Heart right ventricle (tissue), 16 donors: ENCODE measurements at regions not wholly inside any gene's neighbourhood (a gene's known extent, or its start where the extent isn't known, plus 50 kb on each side); places are given as distances from the start of the nearest gene placed in this dataset.
"Not testable (repeated sequence)": the region's sequence is repeated elsewhere in the genome, so short reads cannot be mapped to it uniquely, and the experiment has no call there.

Experiments
- ATAC-seq, 8 donors: fragments of 200-7000 bp; cut with Tn5 transposase; one replicate each; pipeline ENCODE4 v1.9.1; 2020; ENCODE audit warnings: mild to moderate bottlenecking in 8 of 8, moderate library complexity in 8 of 8, moderate number of reproducible peaks in 1 of 8
- DNase-seq, 2 donors: peaks; one replicate each; pipeline ENCODE4 v3.0.0-alpha.2; 2020
- H3K27ac ChIP-seq, 10 donors: fragments of 200-600 bp; sonication (generic) in 2 of 10; one replicate each; pipeline versions ENCODE4 v1.5.0 to v1.8.0; 2020 to 2022; ENCODE audit warnings: mild to moderate bottlenecking in 3 of 10
- H3K27me3 ChIP-seq, 7 donors: fragments of 200-600 bp; one replicate each; pipeline ENCODE4 v1.8.0; 2021 to 2022; ENCODE audit warnings: mild to moderate bottlenecking in 2 of 7
- H3K36me3 ChIP-seq, 9 donors: fragments of 200-600 bp; sonication (generic) in 1 of 9; one replicate each; pipeline versions ENCODE4 v1.5.0 to v1.8.0; 2020 to 2022; ENCODE audit warnings: mild to moderate bottlenecking in 2 of 9
- H3K4me1 ChIP-seq, 9 donors: fragments of 200-600 bp; sonication (generic) in 1 of 9; one replicate each; pipeline versions ENCODE4 v1.5.0 to v1.8.0; 2020 to 2022; ENCODE audit warnings: mild to moderate bottlenecking in 4 of 9
- H3K4me3 ChIP-seq, 10 donors: fragments of 200-600 bp; sonication (generic) in 2 of 10; one replicate each; pipeline versions ENCODE4 v1.5.0 to v1.8.0; 2020 to 2022; ENCODE audit warnings: mild to moderate bottlenecking in 7 of 10, moderate library complexity in 2 of 10
- H3K9me3 ChIP-seq, 11 donors: fragments of 200-600 bp in 10 of 11; sonication (generic) in 2 of 11; one replicate each; pipeline versions ENCODE4 v1.5.0 to v1.8.0; 2013 to 2022; ENCODE audit warnings: mild to moderate bottlenecking in 2 of 11, control low read depth in 1 of 11, moderate library complexity in 1 of 11
- CTCF ChIP-seq, 9 donors: fragments of 200-600 bp; sonication (generic) in 2 of 9; IDR thresholded peaks; one replicate each; pipeline versions ENCODE4 v1.5.0 to v1.8.0; 2021 to 2022; ENCODE audit warnings: antibody characterized with exemption in 9 of 9, mild to moderate bottlenecking in 5 of 9, moderate library complexity in 1 of 9
- WGBS, 2 donors: extraction: QIAGEN DNeasy Blood & Tissue Kit; methylation state at CpG; one replicate each; pipeline ENCODE4 v1.1.7; 2013; ENCODE audit warnings: inconsistent platforms in 1 of 2; 5-methylcytosine and 5-hydroxymethylcytosine counted together
- intact Hi-C, 10 donors: fragments of 100-400 bp; cut with DNase I; formaldehyde crosslinking; loops; one replicate each; pipeline versions ENCODE4 v1.11.1 to v1.14.2; 2022
- donor health status: Arrhythmogenic right ventricular cardiomyopathy.
- donor health status: ischemic (EF 13 %, LVEDD 7.1; RV severe dilation, severe dysfunction).
- donor health status: healthy with polysubstance abuse.
- donor health status: DM: no; HTN: yes; CAD: no.
- donor health status: DM: no; HTN: no; CAD: no.
- donor health status: ischemic (EF 25% LVEDD 6.9; RV normal size, moderate dysfunction).
- donor health status: ischemic (EF 25% LVEDD 5.7; RV mildly dilated, moderate dysfunction).
- donor health status: healthy.
- donor health status: DM: yes; HTN: yes; CAD: no.
- donor health status: Ischemic cardiomyopathy.
- donor health status: ischemic (EF 35%, LVEDD 5.7; RV mildly dilated, moderate dysfunction).
- donor health status: nonischemic (EF 11% LVEDD 7.7; RV severe dilation, severe dysfunction).
- donor health status: DM: yes; HTN: yes; CAD: no.
- donor health status: PGD.
- donor health status: ischemic (EF 29% LVEDD 5.4; RV normal size, mild dysfunction).
- donor health status: nonischemic (EF 23%, LVEDD 6.1; RV moderate dilation, normal function).

- 66 to 78% methylated on average over 1 of the region's 1 CpG for WGBS, 2 donors
- Histone ChIP-seq H3K27ac (no peak overlapping the region), H3K36me3 (no peaks in the 10 kb centered on the region), H3K4me3 (no peak overlapping the region), H3K9me3 (no peaks in the 10 kb centered on the region), H3K27me3 (no peaks in the 10 kb centered on the region), H3K4me1 (no peaks in the 10 kb centered on the region)
- DNase-seq (no peak), ATAC-seq (no peak)
- intact Hi-C loops = no loop called here
- TF ChIP-seq CTCF (IDR thresholded peaks at IDR 0.05) = no peak
Measured at GRCh38 chr2:193442293-193442692, 1247.6 kb upstream of the TMEFF2 start.

DNA sequence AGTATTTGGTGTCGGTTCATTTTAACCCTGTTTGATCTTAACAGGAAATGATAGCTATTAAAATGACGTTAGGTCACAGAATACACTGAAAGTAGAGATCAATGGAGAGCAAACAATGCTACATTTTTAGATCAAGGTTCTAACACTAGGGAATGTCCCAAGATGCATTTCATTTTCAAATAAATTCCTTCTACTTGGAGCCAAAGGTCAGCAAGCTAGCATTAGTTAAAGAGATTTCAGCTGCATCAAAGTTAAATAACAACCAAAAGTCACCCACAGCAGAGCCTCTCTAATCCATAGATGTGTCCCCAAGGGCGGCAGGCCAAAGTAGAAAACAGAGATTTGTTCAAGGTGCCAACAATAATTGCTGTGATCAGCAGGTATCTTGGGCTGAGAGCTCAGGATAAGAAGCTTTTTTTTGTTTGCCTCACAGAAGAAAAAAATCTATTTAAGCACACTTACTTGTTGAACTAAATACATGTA lies 1233.6 kb upstream of the TMEFF2 start:
- ATAC-seq = no peak
- TF ChIP-seq CTCF (IDR thresholded peaks at IDR 0.05) = no peak
- H3K27ac ChIP-seq = no peak overlapping the region

DNA sequence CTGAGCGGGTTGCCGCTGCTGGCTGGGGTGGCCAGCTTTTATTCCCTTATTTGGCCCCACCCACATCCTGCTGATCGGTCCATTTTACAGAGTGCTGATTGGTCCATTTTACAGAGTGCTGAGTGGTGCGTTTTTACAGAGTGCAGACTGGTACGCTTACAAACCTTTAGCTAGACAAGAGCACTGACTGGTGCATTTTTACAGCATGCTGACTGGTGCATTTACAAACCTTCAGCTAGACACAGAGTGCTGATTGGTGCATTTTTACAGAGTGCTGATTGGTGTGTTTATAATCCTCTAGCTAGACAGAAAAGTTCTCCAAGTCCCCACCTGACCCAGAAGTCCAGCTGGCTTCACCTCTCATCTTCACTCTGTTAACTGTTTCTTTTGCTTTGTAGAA lies 1217.6 kb upstream of the TMEFF2 start:
- H3K4me3 ChIP-seq, H3K27me3 ChIP-seq, H3K4me1 ChIP-seq, intact Hi-C loops, DNase-seq, H3K27ac ChIP-seq, ATAC-seq, H3K36me3 ChIP-seq: not testable (repeated sequence)
- peaks cover 0 to 68% (median 12%) of the 10 kb centered on the region in 11 donors for H3K9me3 ChIP-seq
- WGBS, 2 donors = 86 to 92% methylated on average over 5 of the region's 5 CpGs

More for the DNA sequence above, 1233.6 kb upstream of the TMEFF2 start:
- no peaks in the 10 kb centered on the region for H3K4me1 ChIP-seq
- no peak for DNase-seq
- H3K9me3 ChIP-seq = peaks cover 0 to 18% (median 0%) of the 10 kb centered on the region in 11 donors
- 66 to 79% methylated on average over 3 of the region's 3 CpGs for WGBS, 2 donors
- H3K36me3 ChIP-seq = no peaks in the 10 kb centered on the region
- H3K4me3 ChIP-seq = no peak overlapping the region
- H3K27me3 ChIP-seq = no peaks in the 10 kb centered on the region
- intact Hi-C loops = no loop called here

GRCh38 chr2:193409951-193410350 lies 1215.2 kb upstream of the TMEFF2 start:
- Histone ChIP-seq H3K4me1 (no peaks in the 10 kb centered on the region), H3K27ac (no peak overlapping the region), H3K27me3 (no peaks in the 10 kb centered on the region), H3K4me3 (no peak overlapping the region), H3K36me3 (no peaks in the 10 kb centered on the region), H3K9me3 (peaks cover 0 to 55% (median 4%) of the 10 kb centered on the region in 11 donors)
- no peak for ATAC-seq
- 90 to 100% methylated on average over 1 of the region's 1 CpG for WGBS, 2 donors
- intact Hi-C loops = no loop called here
- TF ChIP-seq CTCF (IDR thresholded peaks at IDR 0.05) = no peak
- DNase-seq = no peak

DNA sequence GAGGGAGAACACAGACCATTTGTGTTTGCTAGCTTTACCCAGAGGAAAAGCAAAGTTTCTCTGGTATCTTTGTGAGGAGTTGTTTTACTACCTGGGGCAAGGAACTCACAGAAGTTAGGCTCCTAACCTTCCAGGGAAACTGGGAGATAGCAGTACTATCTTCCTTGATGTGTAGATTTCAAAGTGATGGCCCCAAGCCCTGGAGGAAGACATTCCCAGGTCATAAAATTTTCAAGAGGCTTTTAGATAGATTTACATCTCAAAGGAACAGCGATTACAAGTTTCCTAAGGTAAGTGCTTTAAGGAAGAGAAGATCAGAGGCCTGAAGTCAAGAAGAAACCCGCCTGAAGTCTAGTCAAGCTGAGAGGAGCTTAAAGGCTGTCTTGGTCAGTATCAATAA lies 1187.8 kb upstream of the TMEFF2 start:
- no peak overlapping the region for H3K4me3 ChIP-seq
- WGBS, 2 donors = 49 to 55% methylated on average over 2 of the region's 2 CpGs
- no peak overlapping the region for H3K27ac ChIP-seq
- TF ChIP-seq CTCF (IDR thresholded peaks at IDR 0.05) = no peak
- no peaks in the 10 kb centered on the region for H3K4me1 ChIP-seq
- H3K27me3 ChIP-seq = no peaks in the 10 kb centered on the region
- no peaks in the 10 kb centered on the region for H3K36me3 ChIP-seq
- no peak for DNase-seq
- intact Hi-C loops = no loop called here
- peaks cover 0 to 5% (median 0%) of the 10 kb centered on the region in 11 donors for H3K9me3 ChIP-seq
- ATAC-seq = no peak
